Hindlimb muscle (tissue), 1 donor: ENCODE measurements at regions not wholly inside any gene's neighbourhood (a gene's known extent, or its start where the extent isn't known, plus 50 kb on each side); places are given as distances from the start of the nearest gene placed in this dataset.

Experiments
- DNase-seq: peaks from one replicate; pipeline ENCODE4 v3.0.0-alpha.2; 2013

DNA sequence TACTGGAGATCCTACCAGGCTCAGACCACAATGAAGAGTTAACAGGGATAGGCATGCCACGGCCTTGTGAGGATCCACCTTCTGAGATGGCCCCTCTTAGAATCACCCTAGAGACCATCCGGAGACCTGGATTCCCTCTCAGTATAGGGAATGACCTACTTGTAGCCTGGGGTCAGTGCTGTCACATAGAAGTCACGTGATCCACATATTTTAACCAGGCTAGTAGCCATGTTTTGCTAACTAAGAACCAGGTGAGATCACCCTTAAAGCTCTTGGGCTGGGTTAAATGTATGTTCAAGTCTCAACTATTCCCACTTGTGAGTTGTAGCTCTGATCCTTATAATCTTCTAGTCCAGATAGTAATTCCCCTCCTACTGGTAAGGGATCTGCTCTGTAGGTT, 215.4 kb downstream of the CCNG2 start:
- DNase-seq: no peak

DNA sequence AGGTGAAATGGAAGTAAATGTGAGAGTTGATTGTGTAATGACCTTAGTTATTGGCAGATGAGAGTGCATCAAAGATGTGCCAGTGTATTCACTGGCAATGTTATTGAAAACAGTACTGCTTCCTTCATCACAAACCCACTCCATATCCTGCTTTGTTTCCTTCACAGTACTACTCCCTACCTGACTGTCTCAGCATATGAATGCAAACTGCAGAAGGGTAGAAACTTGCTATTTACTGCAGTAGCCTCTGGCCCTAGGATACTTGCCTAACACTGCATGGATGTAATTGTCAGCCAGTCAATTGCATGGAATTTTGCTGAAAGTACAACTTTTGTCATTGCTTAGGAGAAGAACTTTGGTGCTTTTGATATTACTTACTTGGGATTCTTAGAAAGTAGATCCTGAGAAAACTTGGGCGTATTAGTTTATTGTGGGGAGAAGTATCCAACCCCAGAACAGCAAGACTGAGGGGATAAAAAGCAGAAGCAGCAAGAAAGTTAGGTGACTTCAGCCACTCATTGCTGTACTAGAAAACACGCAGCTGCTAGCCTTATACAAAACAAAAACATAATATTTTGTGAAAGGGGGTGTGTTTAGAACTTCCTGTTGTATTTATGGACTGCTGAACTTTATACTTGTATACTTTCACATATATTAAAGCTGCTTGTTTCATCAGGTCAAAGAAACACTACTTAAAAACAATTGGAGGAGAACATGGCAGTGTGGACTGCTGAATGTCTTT, 219.0 kb downstream of the CCNG2 start:
- no peak for DNase-seq

DNA sequence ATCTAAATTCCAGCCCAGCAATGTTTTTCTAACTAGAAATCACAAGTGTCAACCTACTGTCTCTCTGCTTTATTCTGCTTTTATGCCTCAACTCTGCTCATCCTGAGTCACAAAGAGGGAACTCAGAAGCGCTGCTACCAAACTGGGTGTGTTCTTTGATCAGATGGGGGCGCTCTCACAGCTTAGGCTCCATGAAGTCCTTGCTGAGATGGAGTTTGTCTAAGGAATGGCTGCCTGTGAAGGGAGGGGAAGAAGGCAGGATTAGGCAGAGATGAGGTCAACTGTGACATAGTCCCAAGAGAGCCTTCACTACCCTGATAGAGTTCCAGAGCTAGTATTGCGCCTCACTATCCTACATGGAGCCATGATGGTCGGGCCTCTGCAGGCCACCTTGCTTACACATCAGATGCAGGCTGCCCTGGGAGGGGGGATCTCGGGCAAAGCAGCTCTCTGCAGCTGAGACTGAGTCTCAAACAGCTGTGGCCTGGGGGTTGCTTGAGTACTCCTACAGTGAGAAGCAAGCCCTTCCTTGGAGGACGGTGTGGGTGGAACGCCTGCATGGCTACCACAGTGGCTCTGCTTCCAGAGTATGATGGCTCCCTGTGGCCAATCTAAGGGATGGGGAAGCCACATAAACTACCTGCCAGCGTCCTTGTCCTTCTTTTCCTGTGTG, 219.9 kb downstream of the CCNG2 start:
- DNase-seq: no peak

DNA sequence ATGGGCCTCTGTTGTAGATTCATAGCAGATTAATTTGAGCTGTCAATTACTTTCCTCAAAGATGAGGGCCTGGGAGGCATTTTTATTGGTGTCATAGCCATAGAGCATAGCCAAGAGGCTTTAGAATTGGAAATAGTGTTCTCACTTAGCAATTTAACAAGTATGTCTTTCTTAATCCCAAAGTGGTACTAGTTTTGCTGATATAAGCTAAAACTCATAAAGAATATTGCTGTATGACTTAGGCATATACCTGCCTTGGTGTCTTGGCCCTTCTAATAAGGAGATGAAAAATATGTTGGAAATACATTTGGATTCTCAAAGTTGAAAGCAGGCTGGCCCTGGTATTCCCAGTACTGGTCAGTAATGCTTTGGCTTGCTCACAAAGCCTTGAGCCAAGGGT, 221.5 kb upstream of the CXCL13 start:
- no peak for DNase-seq

DNA sequence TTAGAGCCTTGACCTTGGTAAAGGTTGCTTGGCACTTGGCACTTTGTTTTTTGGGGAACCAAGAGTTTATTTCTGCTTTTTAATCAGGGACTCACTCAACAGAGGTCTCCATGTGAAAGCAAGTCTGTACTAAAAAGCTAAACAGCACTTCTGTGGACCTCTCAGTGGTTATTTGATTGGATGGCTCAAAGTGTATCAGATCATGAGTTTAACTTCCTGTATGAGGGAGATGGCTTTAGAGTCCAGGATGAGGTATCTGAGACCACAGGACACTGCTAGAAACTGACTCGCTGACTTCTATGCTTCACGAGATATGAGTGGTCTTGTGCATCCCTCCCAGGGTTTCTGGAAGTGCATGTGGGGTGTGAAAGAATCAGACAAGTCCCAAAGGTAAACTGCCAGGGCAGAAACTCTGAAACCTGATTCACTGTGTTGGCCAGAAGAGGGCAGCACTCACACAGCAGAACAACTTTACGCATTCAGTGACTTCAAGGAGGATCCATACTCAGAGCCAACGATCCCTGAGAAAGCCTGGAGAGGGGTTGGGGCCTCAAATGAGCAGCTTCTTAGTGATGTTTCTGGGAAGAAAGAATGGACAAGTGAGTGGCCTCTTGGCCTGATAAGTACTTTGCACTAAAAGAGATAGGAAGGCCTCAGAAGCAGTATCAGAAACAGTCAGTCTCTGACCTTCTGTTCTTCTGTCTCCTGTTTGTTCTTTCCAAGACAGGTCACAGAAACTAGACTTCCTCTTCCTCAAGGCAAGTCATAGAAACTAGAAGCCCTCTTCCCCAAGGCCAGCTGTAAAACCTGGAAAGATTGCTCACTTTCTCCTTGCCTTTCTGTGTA, 220.3 kb upstream of the CXCL13 start:
- peak; percentile 67 for DNase-seq

DNA sequence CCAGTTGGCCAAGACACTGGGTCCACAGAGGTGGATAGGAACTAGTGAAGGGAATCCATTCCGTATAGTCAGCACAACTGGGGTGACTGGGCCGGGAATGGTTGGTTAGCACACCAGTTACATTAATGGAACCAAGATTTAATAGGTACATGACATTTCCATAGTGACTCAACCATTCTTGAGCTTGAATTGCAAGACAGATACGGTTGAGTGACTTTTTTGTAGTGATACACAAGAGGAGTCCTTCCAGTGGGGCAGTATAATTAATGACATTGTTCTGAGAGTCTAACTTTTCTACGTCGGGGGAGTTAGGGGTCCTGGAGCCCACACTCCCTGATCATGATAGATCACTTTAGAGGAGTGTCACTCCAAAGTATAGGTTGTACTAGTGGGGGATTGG, 211.6 kb upstream of the CXCL13 start:
- DNase-seq: no peak

DNA sequence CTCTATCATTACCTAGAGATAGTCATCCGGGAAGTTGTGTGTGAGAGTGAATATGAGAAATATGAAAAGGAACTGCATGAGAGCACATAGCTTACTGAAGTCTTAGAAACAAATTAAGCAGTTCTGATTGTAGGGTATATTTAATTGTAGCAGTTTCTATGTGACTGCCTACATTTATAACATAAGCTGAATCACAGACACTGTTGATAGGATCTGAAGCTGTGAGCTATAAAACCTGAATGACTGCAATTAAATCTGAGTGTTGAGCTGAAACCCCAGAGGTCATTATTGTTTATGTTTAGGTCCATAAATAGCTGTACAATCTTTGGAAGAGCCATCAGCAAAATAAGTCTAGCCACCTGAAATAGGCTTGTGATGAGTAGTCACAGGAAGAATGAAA, 210.1 kb upstream of the CXCL13 start:
- no peak for DNase-seq

DNA sequence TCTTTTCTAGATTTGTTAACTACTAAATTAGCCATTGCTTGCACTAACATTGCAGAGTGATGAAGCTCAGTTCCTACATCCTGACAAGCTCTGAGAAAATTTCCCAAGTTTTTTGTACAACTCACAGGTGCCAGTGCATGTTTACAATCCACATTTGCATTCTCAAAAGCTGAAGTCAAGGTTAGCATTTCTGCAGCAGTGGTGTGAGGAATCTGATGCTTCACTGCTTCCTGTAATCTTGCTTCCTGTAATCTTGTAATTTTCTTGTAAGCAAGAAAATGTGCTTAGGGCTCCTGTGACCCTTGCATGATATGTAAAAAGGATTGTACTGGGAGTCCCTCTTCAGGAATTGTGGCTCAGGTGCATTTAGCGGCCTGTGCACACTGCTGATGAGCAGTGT, 207.4 kb upstream of the CXCL13 start:
- no peak for DNase-seq

DNA sequence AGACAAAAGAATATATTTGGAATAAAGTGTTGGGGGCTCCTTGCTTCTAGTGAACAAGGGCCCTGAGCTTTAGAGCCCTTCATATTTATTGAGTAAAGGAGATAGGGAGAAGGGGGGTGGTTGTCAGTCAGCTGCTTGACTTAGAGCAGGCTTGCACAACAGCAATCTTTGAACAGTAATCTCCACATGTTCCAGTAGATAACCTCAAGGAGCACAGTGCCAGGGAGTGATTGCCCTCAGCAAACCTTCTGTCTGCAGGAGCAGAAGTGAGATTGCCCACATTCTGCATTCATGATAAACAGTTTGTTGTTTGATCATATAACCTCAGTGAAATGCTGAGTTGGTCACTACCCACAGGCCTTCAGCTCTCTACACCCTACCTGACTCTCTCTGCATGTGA, 205.8 kb upstream of the CXCL13 start:
- DNase-seq: no peak

DNA sequence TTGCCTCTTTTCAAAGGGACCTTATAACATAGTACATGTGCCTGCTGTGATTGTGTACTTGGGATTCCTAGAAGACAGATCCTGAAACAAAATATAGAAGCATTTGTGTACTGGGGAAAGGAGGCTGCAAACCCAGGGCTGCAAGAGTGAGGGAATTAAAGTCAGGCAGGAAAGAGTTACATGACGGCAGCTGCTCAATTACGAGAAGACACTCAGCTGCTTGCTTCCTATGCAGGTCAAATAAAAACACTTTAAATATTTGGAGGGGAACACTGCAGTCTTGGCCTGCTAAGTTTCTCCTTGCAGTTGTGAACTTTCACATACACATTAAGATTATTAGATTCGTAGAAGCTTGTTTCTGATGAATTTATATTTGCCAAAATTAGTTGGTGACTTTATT, 191.9 kb upstream of the CXCL13 start:
- DNase-seq: no peak

DNA sequence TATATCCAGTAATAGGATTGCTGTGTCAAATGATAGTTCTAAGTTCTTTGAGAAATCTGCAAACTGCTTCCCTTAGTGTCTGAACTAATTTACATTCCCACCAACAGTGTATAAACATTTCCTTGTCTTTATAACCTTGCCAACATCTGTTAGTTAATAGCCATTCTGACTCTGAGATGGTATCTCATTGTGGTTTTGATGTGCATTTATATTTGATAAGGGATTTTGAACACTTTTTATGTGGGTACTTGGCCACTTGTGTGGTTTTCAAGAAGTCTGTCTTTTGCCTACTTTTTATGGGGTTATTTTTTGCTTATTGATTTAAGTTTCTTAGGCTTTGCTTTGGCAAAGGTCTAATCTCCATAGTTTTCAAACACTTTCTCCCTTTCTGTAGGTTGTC, 189.9 kb upstream of the CXCL13 start:
- no peak for DNase-seq

DNA sequence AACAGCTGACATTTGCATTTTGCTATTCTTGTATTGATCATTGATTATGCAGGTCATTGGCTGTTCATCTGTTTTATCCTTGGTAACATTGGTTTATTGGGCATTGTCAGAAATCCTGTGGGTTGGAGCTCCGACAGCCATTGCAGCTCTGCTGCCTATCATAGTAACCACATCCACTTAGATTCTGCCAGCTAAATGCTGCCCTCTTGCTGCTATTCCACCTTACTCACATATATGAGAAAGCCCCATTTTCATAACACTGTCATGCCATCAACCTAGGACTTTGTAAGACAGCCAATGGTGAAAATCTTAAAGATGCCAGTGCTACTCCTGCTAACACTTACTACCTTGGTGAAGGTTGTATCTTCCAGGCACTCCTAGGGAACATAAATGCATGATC, 187.3 kb upstream of the CXCL13 start:
- DNase-seq: no peak

DNA sequence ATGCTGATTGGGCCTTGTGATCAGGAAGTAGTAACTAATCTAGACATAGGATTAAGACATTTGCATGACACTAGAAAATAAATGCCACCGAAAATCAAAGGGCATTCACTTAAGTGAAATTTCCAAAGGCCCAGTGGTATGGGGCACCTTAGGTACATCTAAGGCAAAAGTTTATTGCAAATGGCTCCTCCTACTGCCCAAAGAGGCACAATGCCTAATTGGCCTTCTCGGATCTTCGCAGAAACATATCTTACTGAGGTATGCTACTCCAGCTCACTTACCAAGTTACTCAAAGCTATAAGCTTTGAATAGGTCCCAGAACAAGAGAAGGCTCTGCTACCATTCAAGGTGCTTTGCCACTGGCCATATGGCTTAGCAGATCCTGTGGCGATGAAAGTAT, 174.8 kb upstream of the CXCL13 start:
- DNase-seq: no peak

DNA sequence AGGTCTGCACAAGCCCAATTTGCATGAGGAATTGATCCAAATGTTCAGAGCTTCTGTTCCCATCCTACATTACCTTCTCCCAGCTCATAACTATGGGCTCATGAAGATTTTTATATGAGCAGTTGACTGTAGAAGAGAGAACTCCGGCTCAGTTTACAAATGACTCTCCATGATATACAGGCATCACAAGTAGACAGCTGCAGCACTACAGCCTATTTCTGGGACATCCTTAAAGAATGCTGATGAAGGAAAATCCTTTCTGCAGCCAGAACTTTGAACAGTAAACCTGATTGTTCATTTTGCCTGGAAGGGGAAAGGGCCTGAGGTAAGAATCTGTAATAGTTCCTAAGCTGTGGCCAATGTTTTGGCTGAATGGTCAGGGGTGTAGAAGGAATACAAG, 174.1 kb upstream of the CXCL13 start:
- DNase-seq: no peak

DNA sequence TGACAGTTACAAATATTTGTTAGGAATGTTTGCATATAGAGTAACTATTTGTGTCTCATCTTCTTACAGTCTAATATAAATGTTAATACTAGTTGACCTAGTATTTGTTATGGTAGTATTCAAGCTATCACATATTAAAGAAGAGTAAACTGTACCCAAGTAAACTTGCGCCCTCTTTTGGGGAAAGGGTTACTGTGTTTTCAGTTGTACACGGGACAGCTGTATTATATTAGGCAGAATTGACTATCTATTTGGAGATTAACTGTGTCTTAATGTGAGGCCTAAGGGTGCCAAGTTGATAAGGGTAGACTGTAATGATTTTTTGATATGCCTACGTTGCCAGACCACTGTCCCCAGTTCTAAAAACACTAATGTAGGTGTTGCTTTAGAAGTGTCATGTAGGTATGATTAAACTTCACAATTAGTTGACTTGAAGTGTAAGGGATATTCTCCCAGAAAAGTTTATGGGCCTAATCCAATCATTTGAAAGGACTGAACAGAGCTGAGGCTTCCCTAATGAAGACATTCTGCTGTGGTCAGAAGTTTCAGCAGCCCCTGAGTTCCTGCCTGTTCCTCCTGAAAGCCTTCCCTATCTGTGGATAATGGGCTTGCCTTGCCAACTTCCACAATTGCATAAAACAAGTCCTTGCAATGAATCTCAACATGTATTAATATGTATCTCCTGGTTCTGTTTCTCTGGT, 172.8 kb upstream of the CXCL13 start:
- DNase-seq: no peak

DNA sequence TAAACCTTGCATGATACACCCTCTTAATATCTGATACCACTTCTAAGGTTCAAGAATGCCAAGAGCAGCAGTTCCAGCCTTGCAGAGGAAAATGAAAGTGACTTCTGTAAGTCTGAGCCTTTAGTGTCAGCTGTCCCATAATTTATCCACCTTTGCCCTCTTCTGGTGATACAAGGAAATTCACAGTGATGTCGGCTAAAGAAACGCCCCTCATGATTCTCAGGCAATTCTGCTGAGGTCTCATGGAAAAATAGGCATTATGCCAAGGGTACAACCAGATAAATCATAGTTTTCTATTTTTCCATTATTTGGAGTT, 172.2 kb upstream of the CXCL13 start:
- peak; percentile 33 for DNase-seq

DNA sequence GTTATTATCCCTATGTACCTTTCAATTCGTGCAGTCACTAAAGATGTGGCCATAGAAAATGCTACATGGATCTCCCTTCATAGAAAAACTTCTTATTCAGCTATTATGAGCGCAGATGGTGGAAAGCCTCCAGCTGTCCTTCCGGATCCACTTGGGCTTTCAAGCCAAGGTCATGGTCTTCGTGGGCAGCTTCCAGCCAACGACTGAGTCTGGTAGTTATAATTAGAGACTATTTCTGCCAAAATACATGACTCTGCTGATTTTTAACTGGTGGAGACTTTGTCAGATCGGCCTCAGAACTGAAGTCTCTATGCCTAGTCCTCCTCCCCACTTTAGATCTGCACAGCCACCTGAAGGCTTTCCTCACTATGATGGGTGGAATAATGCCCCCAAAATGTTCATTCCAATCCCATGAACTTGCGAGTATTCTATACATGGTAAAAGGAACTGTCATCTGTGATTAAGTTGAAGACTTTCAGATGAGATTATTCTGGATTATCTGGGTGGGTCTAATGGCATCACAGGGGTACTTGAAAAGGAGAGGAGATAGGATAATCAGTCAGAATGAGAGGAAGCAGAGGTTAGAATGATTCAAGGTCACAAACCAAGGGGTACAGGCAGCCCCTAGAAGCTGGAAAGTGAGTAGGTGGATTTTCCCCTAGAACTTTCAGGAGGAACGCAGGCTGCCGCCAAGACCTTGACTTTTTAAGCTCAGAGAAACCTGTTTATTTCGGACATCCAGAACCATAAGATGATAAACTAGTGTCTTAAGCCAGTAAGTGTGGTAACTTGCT, 171.1 kb upstream of the CXCL13 start:
- no peak for DNase-seq

DNA sequence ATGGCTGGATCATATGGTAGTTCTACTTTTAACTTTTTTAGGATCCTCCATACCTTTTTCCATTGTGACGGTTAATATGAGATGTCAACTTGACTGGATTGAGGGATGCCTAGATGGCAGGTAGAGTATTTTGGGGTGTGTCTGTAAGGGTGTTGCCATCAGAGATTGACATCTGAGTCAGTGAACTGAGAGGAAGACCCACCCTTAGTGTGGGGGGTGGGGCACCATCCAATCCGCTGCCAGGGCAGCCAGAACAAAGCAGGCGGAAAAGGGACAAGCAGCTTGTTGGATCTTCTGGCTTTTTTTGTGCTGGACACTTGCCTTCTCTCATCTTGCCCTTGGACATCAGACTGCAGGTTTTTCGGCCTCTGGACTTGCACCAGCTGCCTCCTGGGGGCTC, 168.5 kb upstream of the CXCL13 start:
- DNase-seq: no peak

DNA sequence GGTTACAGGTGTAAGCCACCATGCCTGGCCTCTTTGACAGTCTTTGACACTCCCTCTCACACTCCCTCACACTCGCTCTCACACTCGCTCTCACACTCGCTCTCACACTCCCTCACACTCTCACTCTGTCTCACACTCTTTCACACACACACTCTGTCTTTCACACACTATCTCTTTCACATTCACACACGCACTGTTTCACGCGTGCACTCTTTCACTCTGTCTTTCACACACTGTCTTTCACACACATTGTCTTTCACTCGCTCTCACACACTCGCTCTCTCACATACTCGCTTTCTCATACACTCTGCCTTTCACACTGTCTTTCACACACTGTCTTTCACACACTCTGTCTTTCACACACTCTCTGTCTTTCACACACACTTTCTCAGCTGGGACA, 167.1 kb upstream of the CXCL13 start:
- DNase-seq: no peak

DNA sequence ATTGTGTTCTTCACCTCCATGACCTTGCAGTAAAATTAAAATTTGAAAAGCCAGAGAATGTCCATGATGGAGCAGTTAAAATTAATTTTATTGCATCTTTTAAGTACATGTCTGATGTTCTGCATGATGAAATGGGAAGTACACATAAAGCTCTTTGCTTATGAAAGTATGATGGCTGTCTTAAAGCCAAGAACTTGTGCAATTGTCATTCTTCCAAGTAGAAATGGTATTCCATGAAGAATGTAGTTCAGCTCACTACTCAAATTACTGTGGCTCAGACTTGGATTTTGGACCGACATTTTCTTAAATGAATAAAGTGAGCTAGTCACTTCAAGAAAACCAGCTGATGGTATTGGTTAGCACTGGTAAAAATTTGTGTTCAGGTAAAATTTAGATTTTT, 161.7 kb upstream of the CXCL13 start:
- no peak for DNase-seq

DNA sequence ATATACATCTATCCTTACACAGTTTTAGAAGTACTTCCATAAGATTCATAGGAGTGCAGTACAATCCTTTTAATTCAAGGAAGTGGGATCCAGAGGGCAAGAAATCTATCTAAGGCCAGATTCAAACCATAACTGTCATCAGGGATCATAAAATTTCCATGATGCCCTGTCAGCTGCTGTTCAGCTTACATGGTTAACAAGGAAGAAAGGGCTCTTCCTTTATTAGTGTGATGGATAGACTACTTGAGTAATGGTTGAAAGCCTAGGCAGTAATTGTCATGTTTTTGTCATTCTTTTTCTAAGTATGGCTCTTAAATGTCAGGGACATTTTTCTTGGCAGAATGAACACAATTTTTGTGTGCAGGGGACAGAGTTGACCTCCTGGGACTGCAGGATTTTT, 159.8 kb upstream of the CXCL13 start:
- DNase-seq: no peak

DNA sequence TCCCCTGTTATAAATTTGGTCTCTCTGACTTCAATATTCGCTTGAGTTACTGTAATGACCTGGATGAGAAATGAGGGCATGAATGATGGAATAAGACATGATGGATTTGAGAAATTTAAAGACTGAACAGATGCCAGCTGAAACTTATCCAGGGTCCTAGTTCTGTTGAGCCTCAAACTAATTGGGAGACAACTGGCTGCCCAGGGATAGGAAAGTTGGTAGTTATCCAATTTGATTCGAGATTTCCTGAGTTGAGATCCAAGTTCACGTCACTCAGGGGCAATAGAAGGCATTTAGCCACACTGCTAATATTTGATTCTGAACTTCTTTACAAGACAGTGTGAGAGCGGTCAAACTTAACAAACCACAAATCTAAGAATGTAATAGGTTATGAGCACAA, 159.0 kb upstream of the CXCL13 start:
- no peak for DNase-seq
